Head of caudate nucleus (tissue), 42 donors: ENCODE measurements at regions not wholly inside any gene's neighbourhood (a gene's known extent, or its start where the extent isn't known, plus 50 kb on each side); places are given as distances from the start of the nearest gene placed in this dataset.
A peak's percentile ranks its signal among the peaks of the same experiment; 100 is the strongest.
"Not testable (repeated sequence)": the region's sequence is repeated elsewhere in the genome, so short reads cannot be mapped to it uniquely, and the experiment has no call there.

Source experiments
- DNase-seq, 42 donors: peaks; one replicate each; pipeline versions ENCODE4 v3.0.0 to v3.0.0-alpha.2; 2020 to 2021; ENCODE audit warnings: mixed read lengths in 7 of 42
- intact Hi-C: fragments of 100-400 bp; cut with DNase I; formaldehyde crosslinking; loops from one replicate; pipeline ENCODE4 v1.15.0; 2022

DNA sequence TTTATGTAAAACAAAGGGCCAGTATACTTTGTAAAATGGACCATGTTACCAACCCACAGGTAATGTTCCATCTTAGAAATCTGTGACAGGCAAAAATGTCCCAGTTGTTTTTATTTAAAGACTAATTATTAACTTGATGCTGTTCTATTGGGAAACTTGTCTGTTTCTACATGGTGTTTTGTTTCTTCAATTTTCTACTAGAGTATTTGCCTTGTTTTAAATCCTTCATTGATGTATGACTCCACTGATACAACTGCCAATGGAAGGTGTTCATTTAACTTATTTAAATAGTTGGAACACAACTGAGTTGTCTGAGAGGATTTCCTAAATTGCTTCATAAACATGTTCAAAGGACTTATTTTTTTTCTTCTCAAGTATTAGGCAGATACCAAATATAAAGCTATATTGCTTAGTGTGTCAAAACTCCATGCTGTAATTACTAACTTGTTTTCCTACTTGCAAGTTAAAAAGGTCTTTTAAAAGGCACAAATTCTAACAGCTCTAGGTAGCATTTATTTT is 152.0 kb upstream of the XPO1 start:
- DNase-seq = no peak
- intact Hi-C loops = loop anchor here (10.0 kb wide), 1 partner anchor 155 kb away; the partner anchor contains the start of gene XPO1

GRCh38 chr2:61689568-61689967 is 151.4 kb upstream of the XPO1 start:
- DNase-seq = no peak
- intact Hi-C loops = no loop called here

DNA sequence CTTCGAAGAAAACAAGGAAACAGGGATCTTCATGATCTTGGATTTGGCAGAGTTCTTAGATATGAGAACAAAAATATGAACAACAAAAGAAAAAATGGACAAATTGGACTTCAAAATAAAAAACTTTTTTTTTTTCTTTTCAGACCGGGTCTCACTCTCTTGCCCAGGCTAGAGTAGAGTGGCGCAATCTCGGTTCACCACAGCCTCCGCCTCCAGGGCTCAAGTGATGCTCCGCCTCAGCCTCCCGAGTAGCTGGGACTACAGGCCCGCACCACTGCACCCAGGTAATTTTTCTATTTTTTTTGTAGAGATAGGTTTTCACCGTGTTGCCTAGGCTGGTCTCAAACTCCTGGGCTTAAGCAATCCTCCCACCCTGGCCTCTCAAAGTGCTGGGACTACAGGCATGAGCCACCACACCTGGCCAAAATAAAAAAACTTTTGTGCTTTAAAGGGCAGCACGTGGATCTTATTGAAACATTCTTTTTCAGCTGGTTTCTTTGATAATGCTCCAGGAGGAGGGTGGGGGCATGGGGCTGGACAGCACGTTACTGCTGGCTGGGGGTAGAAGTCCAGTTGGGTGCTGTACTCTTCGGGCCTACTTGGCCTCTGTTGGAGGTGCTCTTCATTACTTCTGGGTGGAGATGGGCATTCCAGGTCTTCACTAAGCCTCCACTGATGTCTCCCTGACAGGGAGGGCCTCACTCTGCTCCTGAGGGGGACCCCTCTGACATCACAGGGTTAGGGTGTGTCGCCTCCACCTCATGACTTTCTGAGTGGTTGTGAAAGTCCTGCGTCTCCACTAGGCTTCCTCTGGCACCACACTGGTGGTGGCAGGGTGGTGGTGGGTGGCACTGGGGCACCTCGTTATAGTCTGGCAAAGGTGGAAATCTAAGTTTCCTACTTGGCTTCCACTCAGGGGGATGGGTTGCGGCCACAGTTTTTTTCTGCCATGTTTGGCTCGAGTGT is 150.5 kb upstream of the XPO1 start:
- intact Hi-C loops = no loop called here
- DNase-seq = no peak

DNA sequence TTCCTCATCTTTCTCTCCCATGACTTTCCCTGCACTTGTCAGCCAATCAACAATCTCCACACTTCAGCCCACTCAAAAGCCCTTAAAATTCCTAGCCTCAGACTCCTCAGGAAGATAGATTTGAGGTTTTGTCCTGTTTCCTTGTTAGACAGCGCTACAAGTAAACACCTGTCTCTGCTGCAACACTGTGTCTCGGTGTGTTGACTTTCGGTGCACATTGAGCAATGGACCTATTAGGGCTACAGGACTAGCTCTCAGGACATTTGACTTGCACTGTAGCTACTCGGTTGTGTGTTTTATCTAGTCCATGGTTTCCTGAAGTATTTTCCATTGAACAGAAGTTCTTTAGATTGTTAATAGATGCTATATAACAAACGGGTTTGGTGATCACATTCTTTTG is 140.9 kb upstream of the XPO1 start:
- DNase-seq = no peak

GRCh38 chr2:61677942-61678341 is 139.8 kb upstream of the XPO1 start:
- no peak for DNase-seq
- intact Hi-C loops = no loop called here

More for the DNA sequence above, 140.9 kb upstream of the XPO1 start:
- intact Hi-C loops = no loop called here

- DNase-seq = no peak
- intact Hi-C loops = no loop called here
These were observed 139.2 kb upstream of the XPO1 start for GRCh38 chr2:61677306-61677705.

DNA sequence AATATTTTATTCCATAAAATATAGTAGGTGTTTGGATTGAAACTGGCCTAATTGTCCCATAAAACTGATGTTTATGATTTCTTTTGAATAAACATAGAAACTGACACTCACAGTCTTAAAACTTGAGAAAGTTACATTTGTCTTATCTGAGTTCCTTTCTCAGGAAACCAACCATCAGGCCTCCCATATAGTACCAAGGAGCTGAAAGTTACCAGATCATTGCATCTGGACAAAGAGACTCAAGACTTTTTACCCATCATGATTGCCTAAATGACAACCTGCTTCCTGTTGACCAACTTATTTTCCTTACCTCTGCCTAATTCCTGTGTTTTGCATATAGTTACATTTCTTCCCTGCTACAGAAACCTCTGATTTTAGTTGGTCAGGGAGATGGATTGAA is 137.0 kb upstream of the XPO1 start:
- no peak for DNase-seq
- intact Hi-C loops = no loop called here

DNA sequence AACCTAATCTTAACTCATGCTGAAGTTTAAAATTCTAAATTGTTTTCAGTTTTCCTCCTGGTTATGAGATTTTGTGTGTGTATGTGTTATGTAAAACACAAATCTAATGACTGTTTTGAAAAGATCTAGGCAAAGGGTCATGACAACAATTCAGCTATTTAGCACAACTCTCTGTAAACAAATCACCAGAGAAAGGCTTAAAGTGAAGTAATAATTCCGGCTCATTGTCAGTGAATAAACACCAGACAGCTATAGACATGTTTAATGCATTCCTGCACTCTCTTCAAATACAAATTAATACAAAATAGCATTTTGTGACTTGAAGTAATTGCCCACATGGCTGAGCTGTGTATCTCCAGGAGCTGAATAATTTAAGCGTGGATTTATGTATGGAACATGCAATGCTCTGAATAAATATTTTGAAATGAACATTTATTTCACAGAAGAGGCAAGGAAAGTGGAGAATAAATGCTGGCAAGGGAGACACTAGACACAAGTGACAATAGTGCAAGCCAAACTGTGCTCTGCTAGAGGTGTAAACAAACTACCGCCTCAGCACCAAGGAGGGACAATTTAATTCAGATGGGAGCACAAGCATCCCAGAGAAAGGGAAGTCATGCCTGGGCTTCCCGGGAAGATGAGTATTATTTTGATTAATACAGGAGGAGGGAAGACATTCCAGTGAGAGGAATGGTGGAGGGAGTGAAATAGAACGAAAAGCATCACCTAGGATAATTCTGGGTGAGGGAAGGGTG is 133.6 kb upstream of the XPO1 start:
- peak in 7 of 42 donors; percentile 2 to 58 (median 22) for DNase-seq
- intact Hi-C loops = no loop called here

DNA sequence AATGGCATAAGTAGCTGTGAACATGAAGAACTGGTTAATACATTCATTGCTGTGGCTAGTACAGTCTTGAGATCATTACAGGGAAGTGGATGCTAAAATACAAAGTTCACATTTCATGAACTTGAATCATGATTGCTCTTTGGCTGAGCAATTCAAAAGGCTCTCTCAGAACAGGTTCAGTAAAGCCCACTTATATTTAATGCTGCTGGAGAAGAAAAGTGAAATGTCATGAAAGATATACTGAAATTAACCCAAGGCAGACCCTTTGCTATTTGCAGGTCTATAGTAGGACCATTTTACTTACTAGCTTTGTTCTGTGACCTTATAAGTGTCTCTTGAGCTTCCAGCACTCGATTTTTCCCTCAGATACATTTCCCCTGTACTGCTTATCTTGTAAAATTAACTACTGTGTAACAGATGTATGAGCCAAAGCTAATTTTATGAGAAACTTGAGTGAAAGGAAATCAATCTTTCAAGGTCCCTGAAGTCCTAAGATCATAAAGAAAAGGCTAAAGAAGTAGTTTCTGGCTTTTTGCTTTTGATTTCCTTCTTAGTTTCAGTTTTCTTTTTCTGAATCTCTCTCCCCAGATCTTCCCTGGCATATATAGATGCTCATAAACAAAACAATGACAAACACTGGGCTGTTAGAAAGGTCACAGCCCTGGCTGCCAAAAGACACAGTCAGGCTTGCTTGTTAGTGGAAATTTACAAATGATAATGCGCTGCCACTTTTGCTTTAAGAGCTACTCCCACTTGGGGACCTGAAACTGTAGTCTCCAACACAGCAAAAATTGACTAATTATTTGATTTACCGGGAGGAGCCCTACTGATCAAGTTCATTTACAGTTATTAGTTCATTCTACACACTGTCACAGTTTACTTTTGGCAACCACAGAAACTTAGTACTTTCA is 132.7 kb upstream of the XPO1 start:
- intact Hi-C loops = no loop called here
- peak in 41 of 42 donors; percentile 21 to 88 (median 60) for DNase-seq

DNA sequence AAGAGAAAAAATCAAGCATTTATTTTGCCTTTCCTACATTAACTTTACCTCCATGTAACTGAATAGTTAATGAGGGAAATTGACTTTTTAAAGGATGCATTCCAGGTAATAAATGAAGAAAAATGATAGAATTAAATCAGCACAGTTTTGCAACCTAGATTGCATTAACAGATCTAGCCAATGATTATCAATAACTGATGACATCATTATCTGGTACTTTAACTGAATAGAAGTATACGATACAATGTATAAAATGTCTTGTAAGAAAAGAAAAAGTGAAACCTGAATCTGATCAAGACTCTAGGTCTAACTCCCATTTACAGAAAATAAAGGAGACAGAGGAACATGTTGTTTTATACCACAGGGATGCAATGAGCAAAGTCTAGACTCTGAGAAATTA is 126.0 kb upstream of the XPO1 start:
- no peak for DNase-seq
- intact Hi-C loops = no loop called here

GRCh38 chr2:61662990-61663389 is 124.8 kb upstream of the XPO1 start:
- no peak for DNase-seq
- intact Hi-C loops = no loop called here

GRCh38 chr2:61660511-61661388 is 122.6 kb upstream of the XPO1 start:
- intact Hi-C loops = no loop called here
- DNase-seq = peak in 8 of 42 donors; percentile 5 to 44 (median 16)

- DNase-seq = peak in 1 of 42 donors; percentile 17
- intact Hi-C loops = no loop called here
These were observed 121.0 kb upstream of the XPO1 start for GRCh38 chr2:61658841-61659780.

- intact Hi-C loops, DNase-seq: not testable (repeated sequence)
These were observed 111.8 kb upstream of the XPO1 start for GRCh38 chr2:61649946-61650345.

DNA sequence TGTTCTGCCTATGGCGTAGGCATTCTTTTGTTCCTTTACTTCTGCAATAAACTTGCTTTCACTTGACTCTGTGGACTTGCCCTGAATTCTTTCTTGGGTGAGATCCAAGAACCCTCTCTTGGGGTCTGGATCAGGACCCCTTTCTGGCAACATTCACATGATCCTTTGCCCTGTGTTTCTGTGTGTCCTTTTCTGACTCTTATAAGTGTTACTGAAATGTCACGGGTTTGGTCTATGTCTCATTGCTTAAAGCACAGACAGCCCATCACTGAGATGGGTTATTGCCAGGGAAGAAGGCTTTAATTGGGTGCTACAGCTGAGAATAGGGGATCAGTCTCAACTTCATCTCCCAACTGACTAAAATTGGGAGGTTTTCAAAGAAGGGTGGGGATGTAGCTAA is 110.9 kb upstream of the XPO1 start:
- intact Hi-C loops = no loop called here
- no peak for DNase-seq

- intact Hi-C loops = no loop called here
- no peak for DNase-seq
These were observed 108.9 kb upstream of the XPO1 start for GRCh38 chr2:61647044-61647443.

GRCh38 chr2:61645911-61646310 is 107.8 kb upstream of the XPO1 start:
- no peak for DNase-seq
- intact Hi-C loops = no loop called here
